ENCODE measurements at regions not wholly inside any gene's neighbourhood (a gene's known extent, or its start where the extent isn't known, plus 50 kb on each side); places are given as distances from the start of the nearest gene placed in this dataset.

- no peak for TF ChIP-seq POLR2A (IDR thresholded peaks at IDR 0.05)
- no peak for TF ChIP-seq CTCF (IDR thresholded peaks at IDR 0.05)
- no peak for TF ChIP-seq POLR2AphosphoS5 (IDR thresholded peaks at IDR 0.05)
- no peak for TF ChIP-seq EP300 (IDR thresholded peaks at IDR 0.05)
Measured at GRCh38 chr13:24039621-24040475, 120.7 kb upstream of the SPATA13 start.
